Activated naive CD4-positive, alpha-beta T cell treated with anti-CD3 and anti-CD28 coated beads for 36 hours (primary cell): ENCODE measurements at regions not wholly inside any gene's neighbourhood (a gene's known extent, or its start where the extent isn't known, plus 50 kb on each side); places are given as distances from the start of the nearest gene placed in this dataset.

Experiments used
- CTCF ChIA-PET: fragments of 350-600 bp; sonication (Branson Sonifier 250); formaldehyde crosslinking; loops from one replicate; lab custom pipeline; 2021; ENCODE audit warnings: antibody characterized with exemption; lab: Charles Lee
- DNase-seq: peaks from one replicate; pipeline ENCODE4 v3.0.0-alpha.2; 2020
- H3K27ac Mint-ChIP-seq: one replicate; pipeline ENCODE4 v1.8.0; 2021; ENCODE audit warnings: mild to moderate bottlenecking, mixed read lengths
- H3K27me3 Mint-ChIP-seq: one replicate; pipeline ENCODE4 v1.8.0; 2021; ENCODE audit warnings: low read depth, mixed read lengths
- H3K36me3 Mint-ChIP-seq: one replicate; pipeline ENCODE4 v1.8.0; 2021; ENCODE audit warnings: low read depth, mixed read lengths
- H3K4me1 Mint-ChIP-seq: one replicate; pipeline ENCODE4 v1.8.0; 2021; ENCODE audit warnings: low read depth, mixed read lengths
- H3K4me3 Mint-ChIP-seq: one replicate; pipeline ENCODE4 v1.8.0; 2021; ENCODE audit warnings: mild to moderate bottlenecking, moderate library complexity, mixed read lengths
- H3K9me3 Mint-ChIP-seq: one replicate; pipeline ENCODE4 v1.8.0; 2021; ENCODE audit warnings: mixed read lengths
- intact Hi-C: fragments of 100-400 bp; cut with micrococcal nuclease; formaldehyde crosslinking; loops from one replicate; pipeline ENCODE4 v1.15.1; 2023

DNA sequence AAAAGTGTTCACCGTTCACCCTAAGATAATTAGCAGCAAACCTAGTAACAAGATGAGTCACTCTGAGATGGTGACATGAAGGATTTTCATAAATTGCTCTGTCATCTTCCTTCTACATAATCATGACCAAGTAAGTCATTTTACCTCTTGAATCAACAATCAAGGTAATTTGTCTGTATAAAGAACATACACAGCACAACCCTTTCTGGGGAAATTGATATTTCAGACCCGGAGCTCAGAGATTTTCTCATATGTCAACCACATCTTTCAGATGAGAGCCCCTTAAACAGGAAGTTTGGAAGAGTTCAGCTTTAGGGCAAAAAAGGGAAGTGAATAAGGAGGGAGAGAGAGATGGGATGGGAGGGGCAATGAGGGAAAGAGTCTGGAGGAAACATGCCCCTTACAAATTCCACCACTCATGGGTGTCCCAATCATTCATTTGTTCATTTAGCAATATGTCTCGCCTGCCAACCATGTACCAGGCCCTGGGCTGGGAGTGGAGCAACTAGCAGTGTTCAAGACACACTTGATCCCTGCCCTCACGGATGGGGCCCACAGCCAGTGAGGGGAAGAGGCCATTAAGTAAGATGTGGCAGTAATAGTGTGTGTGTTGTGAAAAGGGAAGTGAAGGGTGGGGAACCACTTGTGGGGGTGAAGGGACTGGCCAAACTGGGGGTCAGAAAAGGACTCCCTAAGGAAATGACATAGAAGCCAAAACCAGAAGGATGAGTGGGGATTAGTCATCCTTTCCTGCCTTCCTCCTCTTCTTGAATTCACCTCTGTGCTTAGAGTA lies 190.9 kb downstream of the MAFB start:
- Mint-ChIP-seq H3K9me3 (peaks cover 2% of the 10 kb centered on the region), H3K36me3 (no peaks in the 10 kb centered on the region), H3K27me3 (peaks cover 3% of the 10 kb centered on the region), H3K4me3 (no peak overlapping the region), H3K27ac (no peak overlapping the region), H3K4me1 (no peaks in the 10 kb centered on the region)
- intact Hi-C loops: no loop called here
- CTCF ChIA-PET: no interaction called here
- DNase-seq: no peak

DNA sequence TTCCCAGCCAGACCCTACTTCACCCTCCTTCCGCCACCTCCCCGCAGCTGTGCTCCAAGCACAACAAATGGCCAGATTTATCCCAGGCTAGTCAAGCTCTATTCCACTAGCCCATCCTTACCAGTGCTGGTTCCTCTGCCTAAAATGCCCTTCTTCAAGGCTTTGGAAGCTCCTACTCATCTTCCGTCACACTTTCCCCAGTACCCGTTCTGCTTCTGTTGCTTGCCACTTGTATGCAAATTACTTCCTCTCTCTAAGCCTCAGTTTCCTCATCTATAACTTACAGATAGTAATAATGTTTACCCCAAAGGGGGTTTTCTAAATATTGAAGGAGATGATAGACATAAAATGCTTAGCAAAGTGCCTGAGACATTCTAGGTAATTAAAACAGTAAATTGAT lies 193.1 kb downstream of the MAFB start:
- H3K9me3 Mint-ChIP-seq: peaks cover 2% of the 10 kb centered on the region
- no peaks in the 10 kb centered on the region for H3K4me1 Mint-ChIP-seq
- no peaks in the 10 kb centered on the region for H3K36me3 Mint-ChIP-seq
- H3K27ac Mint-ChIP-seq: no peak overlapping the region
- CTCF ChIA-PET: no interaction called here
- no peak overlapping the region for H3K4me3 Mint-ChIP-seq
- intact Hi-C loops: no loop called here
- DNase-seq: no peak
- peaks cover 3% of the 10 kb centered on the region for H3K27me3 Mint-ChIP-seq

DNA sequence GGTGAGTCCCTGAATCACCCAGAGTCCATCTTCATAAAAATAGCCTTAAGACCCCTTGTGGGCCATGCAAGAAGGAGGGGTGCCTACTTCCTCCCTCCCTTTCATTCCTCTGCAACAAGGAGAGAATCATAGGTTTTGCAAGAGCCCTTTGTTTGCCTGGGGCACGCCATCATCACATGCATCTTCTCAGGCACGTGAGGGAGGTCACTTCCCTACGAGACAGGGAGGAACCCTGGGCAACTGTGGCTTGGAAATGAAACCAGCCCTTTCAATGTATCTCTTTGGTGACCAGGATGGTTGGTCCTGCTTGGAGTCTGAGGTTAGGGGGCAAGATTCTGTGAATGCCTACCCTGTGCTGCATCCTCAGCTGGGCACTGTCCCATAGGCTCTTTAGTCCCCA lies 194.8 kb downstream of the MAFB start:
- no peak overlapping the region for H3K4me3 Mint-ChIP-seq
- intact Hi-C loops: no loop called here
- H3K27me3 Mint-ChIP-seq: peaks cover 3% of the 10 kb centered on the region
- no peaks in the 10 kb centered on the region for H3K4me1 Mint-ChIP-seq
- H3K36me3 Mint-ChIP-seq: no peaks in the 10 kb centered on the region
- CTCF ChIA-PET: no interaction called here
- no peak overlapping the region for H3K27ac Mint-ChIP-seq
- DNase-seq: no peak
- peaks cover 2% of the 10 kb centered on the region for H3K9me3 Mint-ChIP-seq

DNA sequence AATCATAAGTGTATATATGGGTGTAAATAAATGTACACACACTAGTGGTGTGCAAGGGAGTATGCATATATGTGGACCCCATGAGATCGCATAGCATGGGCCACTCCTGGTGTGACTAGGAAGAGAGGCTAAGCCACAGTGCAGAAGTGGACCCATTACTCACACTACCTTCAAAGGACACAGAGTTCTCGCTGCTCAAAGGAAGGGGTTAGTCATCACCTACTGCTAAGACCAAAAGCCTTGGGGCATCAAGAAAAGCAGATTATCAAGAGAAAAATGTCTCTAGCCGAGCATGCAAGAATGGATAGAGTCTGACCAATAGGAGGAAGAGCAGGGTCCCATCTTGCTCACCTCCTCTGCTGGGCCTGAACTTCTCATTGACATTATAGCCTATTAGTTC lies 195.5 kb downstream of the MAFB start:
- Mint-ChIP-seq H3K4me3 (no peak overlapping the region), H3K4me1 (no peaks in the 10 kb centered on the region), H3K9me3 (peaks cover 2% of the 10 kb centered on the region), H3K27ac (no peak overlapping the region), H3K36me3 (no peaks in the 10 kb centered on the region), H3K27me3 (peaks cover 3% of the 10 kb centered on the region)
- CTCF ChIA-PET: no interaction called here
- DNase-seq: no peak
- intact Hi-C loops: no loop called here

DNA sequence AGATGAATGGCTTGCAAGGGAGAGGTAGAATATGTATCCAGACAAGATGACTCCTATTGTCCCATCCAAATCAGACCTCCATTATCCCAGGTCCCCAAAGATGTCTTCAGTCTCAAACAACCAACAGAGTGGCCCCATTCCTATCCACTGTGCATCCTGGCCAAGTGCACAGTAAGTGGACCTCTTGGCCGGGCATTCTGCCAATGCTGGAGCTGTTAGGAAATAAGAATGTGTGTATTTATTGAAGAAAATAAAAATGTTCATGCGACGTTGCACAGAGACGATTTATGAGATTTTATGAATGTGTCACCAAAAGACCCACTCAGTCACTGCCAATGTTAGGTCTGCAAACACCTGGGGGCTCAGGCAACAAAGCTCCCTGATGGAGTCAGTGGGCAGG lies 196.0 kb downstream of the MAFB start:
- Mint-ChIP-seq H3K4me3 (no peak overlapping the region), H3K27me3 (peaks cover 3% of the 10 kb centered on the region), H3K27ac (no peak overlapping the region), H3K9me3 (peaks cover 2% of the 10 kb centered on the region), H3K36me3 (no peaks in the 10 kb centered on the region), H3K4me1 (no peaks in the 10 kb centered on the region)
- intact Hi-C loops: no loop called here
- no peak for DNase-seq
- CTCF ChIA-PET: no interaction called here

DNA sequence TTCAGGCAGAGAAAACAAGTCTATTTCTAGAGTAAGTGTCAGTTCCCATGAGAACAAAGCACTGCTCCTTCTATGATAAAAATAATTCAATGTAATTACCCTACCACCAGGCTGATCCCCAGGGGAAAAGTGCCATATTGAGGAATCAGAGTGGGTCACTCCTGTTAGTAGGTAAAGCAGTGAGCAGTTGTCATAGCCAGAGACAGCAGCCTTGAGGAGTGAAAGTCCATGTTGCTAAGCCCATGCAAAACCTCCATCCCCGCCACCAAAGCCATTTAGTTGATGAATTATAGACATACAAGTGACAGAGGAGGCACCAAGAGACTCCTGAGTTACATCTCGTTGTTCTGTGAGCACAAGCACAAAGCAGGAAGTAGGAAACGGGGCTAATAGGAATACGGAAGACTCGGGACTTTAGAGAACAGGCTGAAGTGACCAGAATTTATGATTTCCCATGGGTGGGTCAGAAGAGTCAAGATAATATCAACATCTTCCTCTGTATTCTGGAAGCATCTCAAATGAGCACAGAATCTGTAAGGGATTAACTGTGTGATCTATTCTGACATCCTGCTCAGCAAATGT lies 197.9 kb downstream of the MAFB start:
- H3K9me3 Mint-ChIP-seq: no peaks in the 10 kb centered on the region
- DNase-seq: no peak
- intact Hi-C loops: no loop called here
- no peaks in the 10 kb centered on the region for H3K36me3 Mint-ChIP-seq
- no peak overlapping the region for H3K27ac Mint-ChIP-seq
- H3K4me1 Mint-ChIP-seq: no peaks in the 10 kb centered on the region
- CTCF ChIA-PET: no interaction called here
- no peak overlapping the region for H3K4me3 Mint-ChIP-seq
- H3K27me3 Mint-ChIP-seq: no peaks in the 10 kb centered on the region

DNA sequence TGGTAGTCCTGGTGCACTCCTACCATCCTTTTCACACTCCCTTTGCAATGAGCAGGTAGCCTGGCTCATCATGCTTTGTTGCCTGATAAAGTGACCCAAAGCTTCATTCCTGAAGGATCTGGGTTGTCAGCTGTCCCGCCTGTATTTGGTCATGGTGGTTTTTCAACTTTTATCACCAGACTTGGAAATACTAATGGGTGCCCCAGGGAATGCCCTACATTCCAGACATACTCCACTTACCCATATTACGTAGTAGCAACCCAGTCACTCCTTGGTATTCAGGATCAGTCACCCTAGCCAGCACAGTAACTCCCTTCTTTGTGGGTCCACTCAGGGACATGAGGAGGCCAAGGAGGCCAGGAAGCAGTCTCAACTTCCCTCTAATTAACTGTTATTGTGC lies 199.2 kb downstream of the MAFB start:
- intact Hi-C loops: no loop called here
- no peaks in the 10 kb centered on the region for H3K27me3 Mint-ChIP-seq
- no peaks in the 10 kb centered on the region for H3K4me1 Mint-ChIP-seq
- no peak overlapping the region for H3K4me3 Mint-ChIP-seq
- H3K9me3 Mint-ChIP-seq: no peaks in the 10 kb centered on the region
- CTCF ChIA-PET: no interaction called here
- H3K27ac Mint-ChIP-seq: no peak overlapping the region
- DNase-seq: no peak
- no peaks in the 10 kb centered on the region for H3K36me3 Mint-ChIP-seq

DNA sequence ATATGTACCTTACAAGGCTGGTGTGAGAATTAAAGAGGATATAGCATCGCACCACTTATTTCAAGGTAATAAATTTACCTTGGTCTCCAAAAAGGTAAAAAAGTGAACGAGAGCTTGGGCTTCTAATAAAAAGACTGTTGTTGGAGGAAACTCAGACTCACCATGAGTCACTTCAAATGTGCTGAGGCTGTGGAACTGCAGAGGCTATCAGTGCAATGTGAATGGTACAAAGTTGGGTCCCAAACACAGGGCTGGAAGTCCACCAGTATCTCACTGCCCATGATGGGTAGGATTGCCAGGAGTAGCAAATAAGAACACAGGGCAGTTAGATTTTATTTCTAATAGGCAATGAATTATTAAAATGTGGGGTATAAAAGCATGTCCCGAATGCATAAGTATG lies 200.6 kb downstream of the MAFB start:
- Mint-ChIP-seq H3K27ac (no peak overlapping the region), H3K4me3 (no peak overlapping the region), H3K27me3 (no peaks in the 10 kb centered on the region), H3K36me3 (no peaks in the 10 kb centered on the region), H3K9me3 (no peaks in the 10 kb centered on the region), H3K4me1 (no peaks in the 10 kb centered on the region)
- no peak for DNase-seq
- intact Hi-C loops: no loop called here
- CTCF ChIA-PET: no interaction called here

DNA sequence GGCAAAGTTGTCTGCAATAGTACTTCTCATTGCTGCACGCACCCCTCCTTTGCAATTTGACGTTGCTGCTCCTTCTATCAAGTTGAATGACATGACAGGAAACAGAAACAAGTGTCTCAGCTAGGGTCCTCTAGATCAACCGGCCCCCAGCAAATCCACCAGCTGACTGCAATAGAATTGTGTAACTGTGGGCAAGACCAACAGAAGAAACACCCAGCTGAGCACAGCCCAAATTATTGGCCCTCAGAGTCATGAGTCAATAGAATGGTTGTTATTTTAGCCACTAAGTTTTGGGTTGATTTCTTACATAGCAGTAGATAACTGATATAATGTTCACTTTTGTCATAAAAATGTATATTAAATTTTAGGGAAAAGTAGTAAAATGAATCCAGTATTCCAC lies 202.7 kb downstream of the MAFB start:
- H3K9me3 Mint-ChIP-seq: no peaks in the 10 kb centered on the region
- no peaks in the 10 kb centered on the region for H3K4me1 Mint-ChIP-seq
- intact Hi-C loops: no loop called here
- no peaks in the 10 kb centered on the region for H3K27me3 Mint-ChIP-seq
- H3K27ac Mint-ChIP-seq: no peak overlapping the region
- no peak for DNase-seq
- H3K4me3 Mint-ChIP-seq: no peak overlapping the region
- CTCF ChIA-PET: no interaction called here
- no peaks in the 10 kb centered on the region for H3K36me3 Mint-ChIP-seq

DNA sequence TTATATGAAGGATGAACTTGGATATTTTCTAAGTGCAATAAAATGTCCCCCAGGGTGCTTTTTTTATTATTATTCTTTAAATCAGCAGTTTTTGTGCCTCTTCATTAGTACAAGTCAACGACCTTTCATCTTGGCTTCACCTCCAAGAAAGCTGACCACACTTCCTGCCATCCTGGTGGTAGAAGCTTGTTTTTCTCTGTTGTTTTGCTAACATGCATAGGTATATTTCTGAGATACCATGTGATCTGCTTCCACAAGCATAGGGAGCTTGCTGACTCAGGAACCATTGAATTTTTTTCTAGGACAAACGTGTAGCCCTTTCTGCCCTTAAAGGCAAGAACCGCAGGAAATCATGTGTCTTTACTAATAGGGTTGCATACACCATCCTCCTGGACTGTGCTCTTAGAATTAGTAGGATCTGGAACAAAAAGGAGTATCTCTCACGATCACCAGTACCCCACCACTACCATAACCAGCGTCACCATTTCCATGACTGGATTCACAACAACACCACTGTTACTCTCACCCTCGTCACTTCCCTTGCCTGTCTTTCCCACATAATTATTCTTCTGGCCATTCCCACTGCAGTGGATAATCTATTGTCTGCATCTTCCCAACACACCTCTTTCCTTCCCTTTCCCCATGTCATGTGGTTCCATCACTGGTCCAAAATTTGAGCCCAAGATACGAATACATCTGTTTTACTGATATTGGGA lies 207.1 kb downstream of the MAFB start:
- DNase-seq: no peak
- no peak overlapping the region for H3K27ac Mint-ChIP-seq
- CTCF ChIA-PET: no interaction called here
- no peaks in the 10 kb centered on the region for H3K4me1 Mint-ChIP-seq
- no peaks in the 10 kb centered on the region for H3K9me3 Mint-ChIP-seq
- intact Hi-C loops: no loop called here
- no peak overlapping the region for H3K4me3 Mint-ChIP-seq
- H3K27me3 Mint-ChIP-seq: peaks cover 5% of the 10 kb centered on the region
- no peaks in the 10 kb centered on the region for H3K36me3 Mint-ChIP-seq

DNA sequence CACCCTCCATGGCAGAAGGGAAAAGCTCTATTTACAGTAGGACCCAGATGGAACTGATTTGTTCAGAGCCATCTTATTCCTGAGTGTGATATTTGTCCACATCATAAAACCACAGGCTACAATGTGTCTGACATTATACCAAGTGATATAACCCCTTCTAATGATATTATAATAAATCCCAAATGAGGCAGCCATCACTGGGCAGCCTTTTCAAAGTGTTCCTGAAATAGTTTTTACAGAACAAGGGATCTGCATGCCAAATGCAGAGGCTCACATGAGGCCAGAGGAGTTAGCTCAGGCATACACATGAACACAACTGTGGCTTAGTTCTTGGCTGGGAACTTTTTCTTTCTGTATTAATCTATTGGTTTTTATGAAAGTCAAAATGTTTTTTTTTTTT lies 207.7 kb downstream of the MAFB start:
- H3K36me3 Mint-ChIP-seq: no peaks in the 10 kb centered on the region
- H3K4me3 Mint-ChIP-seq: no peak overlapping the region
- CTCF ChIA-PET: no interaction called here
- H3K27me3 Mint-ChIP-seq: peaks cover 8% of the 10 kb centered on the region
- intact Hi-C loops: no loop called here
- no peak overlapping the region for H3K27ac Mint-ChIP-seq
- no peak for DNase-seq
- no peaks in the 10 kb centered on the region for H3K9me3 Mint-ChIP-seq
- no peaks in the 10 kb centered on the region for H3K4me1 Mint-ChIP-seq

DNA sequence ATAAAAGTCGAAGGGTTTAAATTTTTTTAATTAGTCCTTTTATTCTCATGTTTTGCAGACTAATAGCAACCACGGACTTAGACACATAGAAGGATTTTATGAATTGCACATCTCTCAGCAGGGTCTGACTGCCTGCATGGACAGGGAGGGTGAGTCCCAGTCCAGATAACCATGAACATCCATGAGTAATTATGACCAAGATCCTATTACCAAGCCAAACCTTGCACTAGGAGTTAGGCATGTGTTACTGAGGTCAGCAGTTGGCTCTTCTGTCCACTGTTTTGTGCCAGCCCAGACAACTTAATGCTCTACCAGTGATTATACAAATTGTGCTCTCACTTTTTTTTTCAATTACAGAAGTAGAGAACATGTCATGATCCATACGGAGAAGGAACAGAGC lies 211.2 kb downstream of the MAFB start:
- Mint-ChIP-seq H3K27ac (no peak overlapping the region), H3K27me3 (peaks cover 8% of the 10 kb centered on the region), H3K36me3 (no peaks in the 10 kb centered on the region), H3K4me3 (no peak overlapping the region), H3K9me3 (no peaks in the 10 kb centered on the region), H3K4me1 (no peaks in the 10 kb centered on the region)
- CTCF ChIA-PET: no interaction called here
- no peak for DNase-seq
- intact Hi-C loops: no loop called here

DNA sequence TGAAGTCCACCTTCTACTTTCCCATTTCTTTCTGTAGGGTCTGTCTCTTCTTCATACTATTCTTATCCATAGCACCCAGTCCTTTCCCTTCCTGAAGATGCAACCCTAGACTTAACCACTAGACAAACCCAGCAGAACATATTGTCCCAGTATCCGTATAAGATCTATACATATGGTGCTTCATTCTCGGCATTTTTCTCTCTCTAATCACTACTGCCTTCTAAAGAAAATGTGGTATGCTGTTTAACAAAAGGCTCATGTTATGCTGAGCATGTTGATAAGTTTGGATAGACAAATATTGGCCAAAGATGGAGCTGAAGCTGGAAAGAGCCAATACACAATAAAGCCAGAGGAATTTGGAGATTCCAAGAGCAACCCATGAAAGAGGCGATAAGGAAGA lies 212.6 kb downstream of the MAFB start:
- intact Hi-C loops: no loop called here
- Mint-ChIP-seq H3K27ac (no peak overlapping the region), H3K4me3 (no peak overlapping the region), H3K4me1 (no peaks in the 10 kb centered on the region), H3K36me3 (no peaks in the 10 kb centered on the region), H3K27me3 (peaks cover 8% of the 10 kb centered on the region), H3K9me3 (no peaks in the 10 kb centered on the region)
- no peak for DNase-seq
- CTCF ChIA-PET: no interaction called here
